Central memory CD8-positive, alpha-beta T cell (primary cell): ENCODE measurements at regions not wholly inside any gene's neighbourhood (a gene's known extent, or its start where the extent isn't known, plus 50 kb on each side); places are given as distances from the start of the nearest gene placed in this dataset.
"Not testable (repeated sequence)": the region's sequence is repeated elsewhere in the genome, so short reads cannot be mapped to it uniquely, and the experiment has no call there.

Source experiments
- ATAC-seq: fragments of 150-1000 bp; cut with Tn5 transposase; replicated peaks from 2 replicates; pipeline ENCODE4 v1.10.0; 2022; ENCODE audit warnings: mild to moderate bottlenecking, moderate FRiP score, moderate number of reproducible peaks; ENCODE audit not compliant: poor library complexity, severe bottlenecking; ENCODE audit errors: extremely low read depth
- DNase-seq, 2 donors: peaks; one replicate each; pipeline ENCODE4 v3.0.0; 2021; ENCODE audit warnings: low spot score in 2 of 2
- H3K27ac Mint-ChIP-seq: one replicate; pipeline ENCODE4 v1.8.0; 2022; ENCODE audit warnings: low read depth, mild to moderate bottlenecking, moderate library complexity, mixed read lengths
- H3K27me3 Mint-ChIP-seq: one replicate; pipeline ENCODE4 v1.8.0; 2022; ENCODE audit warnings: mixed read lengths
- H3K36me3 Mint-ChIP-seq: one replicate; pipeline ENCODE4 v1.8.0; 2022; ENCODE audit warnings: mild to moderate bottlenecking, moderate library complexity, mixed read lengths; ENCODE audit not compliant: insufficient read depth
- H3K4me1 Mint-ChIP-seq: one replicate; pipeline ENCODE4 v1.8.0; 2022; ENCODE audit warnings: mixed read lengths
- H3K4me3 Mint-ChIP-seq: one replicate; pipeline ENCODE4 v1.8.0; 2022; ENCODE audit warnings: mild to moderate bottlenecking, moderate library complexity, mixed read lengths
- H3K9me3 Mint-ChIP-seq: one replicate; pipeline ENCODE4 v1.8.0; 2022; ENCODE audit warnings: mixed read lengths

- Mint-ChIP-seq H3K4me3 (no peak overlapping the region), H3K9me3 (no peaks in the 10 kb centered on the region), H3K27ac (peak overlapping the region; percentile 2), H3K4me1 (peaks cover 25% of the 10 kb centered on the region), H3K27me3 (no peaks in the 10 kb centered on the region), H3K36me3 (no peaks in the 10 kb centered on the region)
- ATAC-seq = no peak
- DNase-seq = no peak
Measured at GRCh38 chr1:43035821-43036741, 77.4 kb upstream of the SLC2A1 start.

GRCh38 chr1:43034778-43035177 lies 76.1 kb upstream of the SLC2A1 start:
- DNase-seq = no peak
- H3K4me3 Mint-ChIP-seq = peak overlapping the region; percentile 14
- no peaks in the 10 kb centered on the region for H3K9me3 Mint-ChIP-seq
- H3K4me1 Mint-ChIP-seq = peaks cover 25% of the 10 kb centered on the region
- peak; percentile 52 for ATAC-seq
- H3K36me3 Mint-ChIP-seq = no peaks in the 10 kb centered on the region
- peak overlapping the region; percentile 35 for H3K27ac Mint-ChIP-seq
- no peaks in the 10 kb centered on the region for H3K27me3 Mint-ChIP-seq

GRCh38 chr1:43034195-43034658 lies 75.6 kb upstream of the SLC2A1 start:
- no peaks in the 10 kb centered on the region for H3K9me3 Mint-ChIP-seq
- H3K4me3 Mint-ChIP-seq = peak overlapping the region; percentile 14
- DNase-seq (no peak), ATAC-seq (no peak)
- H3K36me3 Mint-ChIP-seq = no peaks in the 10 kb centered on the region
- H3K27ac Mint-ChIP-seq = peak overlapping the region; percentile 35
- H3K27me3 Mint-ChIP-seq = no peaks in the 10 kb centered on the region
- peaks cover 25% of the 10 kb centered on the region for H3K4me1 Mint-ChIP-seq

- DNase-seq (no peak), ATAC-seq (no peak)
- Mint-ChIP-seq H3K27me3 (no peaks in the 10 kb centered on the region), H3K4me3 (no peak overlapping the region), H3K36me3 (no peaks in the 10 kb centered on the region), H3K27ac (no peak overlapping the region), H3K9me3 (no peaks in the 10 kb centered on the region), H3K4me1 (peaks cover 13% of the 10 kb centered on the region)
Measured at GRCh38 chr1:43031316-43032203, 72.9 kb upstream of the SLC2A1 start.

- no peak for ATAC-seq
- no peak for DNase-seq
- Mint-ChIP-seq H3K27me3 (no peaks in the 10 kb centered on the region), H3K27ac (no peak overlapping the region), H3K4me3 (no peak overlapping the region), H3K4me1 (no peaks in the 10 kb centered on the region), H3K36me3 (no peaks in the 10 kb centered on the region), H3K9me3 (no peaks in the 10 kb centered on the region)
Measured at GRCh38 chr1:43024905-43025304, 66.2 kb upstream of the SLC2A1 start.

- H3K4me3 Mint-ChIP-seq = no peak overlapping the region
- H3K27me3 Mint-ChIP-seq = no peaks in the 10 kb centered on the region
- DNase-seq = no peak
- no peak for ATAC-seq
- no peak overlapping the region for H3K27ac Mint-ChIP-seq
- no peaks in the 10 kb centered on the region for H3K9me3 Mint-ChIP-seq
- H3K4me1 Mint-ChIP-seq = no peaks in the 10 kb centered on the region
- no peaks in the 10 kb centered on the region for H3K36me3 Mint-ChIP-seq
Measured at GRCh38 chr1:43021547-43022474, 63.1 kb upstream of the SLC2A1 start.

GRCh38 chr1:43019226-43019625 lies 60.6 kb upstream of the SLC2A1 start:
- no peak for ATAC-seq
- no peak for DNase-seq
- Mint-ChIP-seq H3K4me3 (no peak overlapping the region), H3K9me3 (no peaks in the 10 kb centered on the region), H3K4me1 (no peaks in the 10 kb centered on the region), H3K36me3 (peaks cover 1% of the 10 kb centered on the region), H3K27me3 (no peaks in the 10 kb centered on the region), H3K27ac (no peak overlapping the region)

GRCh38 chr1:43018121-43018520 lies 59.5 kb upstream of the SLC2A1 start:
- DNase-seq (no peak), ATAC-seq (no peak)
- peaks cover 1% of the 10 kb centered on the region for H3K36me3 Mint-ChIP-seq
- no peaks in the 10 kb centered on the region for H3K4me1 Mint-ChIP-seq
- H3K9me3 Mint-ChIP-seq = no peaks in the 10 kb centered on the region
- H3K27me3 Mint-ChIP-seq = peaks cover 9% of the 10 kb centered on the region
- no peak overlapping the region for H3K4me3 Mint-ChIP-seq
- H3K27ac Mint-ChIP-seq = no peak overlapping the region

- H3K27me3 Mint-ChIP-seq = peaks cover 26% of the 10 kb centered on the region
- ATAC-seq = no peak
- peaks cover 1% of the 10 kb centered on the region for H3K36me3 Mint-ChIP-seq
- H3K9me3 Mint-ChIP-seq = no peaks in the 10 kb centered on the region
- DNase-seq = no peak
- no peak overlapping the region for H3K27ac Mint-ChIP-seq
- H3K4me3 Mint-ChIP-seq = no peak overlapping the region
- H3K4me1 Mint-ChIP-seq = no peaks in the 10 kb centered on the region
Measured at GRCh38 chr1:43015269-43015668, 56.6 kb upstream of the SLC2A1 start.

GRCh38 chr1:43014579-43014978 lies 55.9 kb upstream of the SLC2A1 start:
- not testable (repeated sequence) for H3K27ac Mint-ChIP-seq, H3K4me3 Mint-ChIP-seq, H3K9me3 Mint-ChIP-seq, DNase-seq, H3K4me1 Mint-ChIP-seq, ATAC-seq, H3K36me3 Mint-ChIP-seq
- H3K27me3 Mint-ChIP-seq = peaks cover 26% of the 10 kb centered on the region

- DNase-seq (no peak), ATAC-seq (no peak)
- Mint-ChIP-seq H3K36me3 (no peaks in the 10 kb centered on the region), H3K4me3 (no peak overlapping the region), H3K4me1 (no peaks in the 10 kb centered on the region), H3K27ac (no peak overlapping the region), H3K27me3 (peaks cover 26% of the 10 kb centered on the region), H3K9me3 (no peaks in the 10 kb centered on the region)
Measured at GRCh38 chr1:43011020-43011419, 52.4 kb upstream of the SLC2A1 start.

- Mint-ChIP-seq H3K36me3 (no peaks in the 10 kb centered on the region), H3K27ac (no peak overlapping the region), H3K9me3 (no peaks in the 10 kb centered on the region), H3K4me3 (no peak overlapping the region), H3K27me3 (peaks cover 26% of the 10 kb centered on the region), H3K4me1 (no peaks in the 10 kb centered on the region)
- no peak for DNase-seq
- ATAC-seq = no peak
Measured at GRCh38 chr1:43009274-43009673, 50.6 kb upstream of the SLC2A1 start.
